Fibroblast of skin of scalp (primary cell): ENCODE measurements at regions not wholly inside any gene's neighbourhood (a gene's known extent, or its start where the extent isn't known, plus 50 kb on each side); places are given as distances from the start of the nearest gene placed in this dataset.

Source experiments
- DNase-seq: peaks from one replicate; pipeline ENCODE4 v3.0.0-alpha.2; 2013

DNA sequence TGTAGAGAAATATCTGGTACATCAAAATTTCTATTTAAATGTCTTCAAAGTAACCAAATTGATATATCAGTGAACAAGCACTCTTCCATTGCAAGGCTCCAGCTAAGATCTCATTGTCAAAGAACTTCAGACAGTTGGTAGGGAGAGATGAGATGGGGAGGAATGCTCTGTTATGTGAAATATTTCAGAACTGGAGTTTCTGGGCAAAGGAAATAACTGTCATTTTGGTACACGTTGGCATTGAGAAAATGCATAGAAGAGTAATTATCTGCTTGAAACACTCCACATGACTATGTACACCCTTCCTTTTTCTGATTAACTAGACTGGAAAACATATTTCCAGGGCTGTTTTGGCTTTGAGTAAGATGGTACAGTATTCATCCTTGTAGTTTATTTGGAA lies 297.5 kb upstream of the RASGRP1 start:
- peak; percentile 61 for DNase-seq

- no peak for DNase-seq
Measured at GRCh38 chr15:38863381-38863780, 298.8 kb upstream of the RASGRP1 start.

DNA sequence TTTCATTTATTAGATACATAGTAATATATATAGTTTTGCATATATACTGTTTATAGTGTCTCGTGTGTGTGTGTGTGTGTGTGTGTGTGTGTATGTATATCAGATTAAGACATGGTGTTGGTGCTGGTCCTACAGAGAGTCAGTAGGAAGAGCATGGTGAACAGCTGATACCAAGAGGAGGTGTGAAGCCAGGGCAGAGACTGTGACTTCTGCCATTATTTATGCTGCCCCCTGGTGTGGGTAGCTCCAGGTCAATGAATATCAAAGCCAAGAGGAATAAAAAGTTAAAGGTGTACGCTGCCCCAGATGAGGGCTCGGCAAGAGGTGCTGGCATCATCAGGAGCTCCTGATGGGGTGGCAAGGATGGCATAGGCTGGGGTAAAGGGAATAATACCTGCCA lies 299.5 kb upstream of the RASGRP1 start:
- DNase-seq, result peak; percentile 58

DNA sequence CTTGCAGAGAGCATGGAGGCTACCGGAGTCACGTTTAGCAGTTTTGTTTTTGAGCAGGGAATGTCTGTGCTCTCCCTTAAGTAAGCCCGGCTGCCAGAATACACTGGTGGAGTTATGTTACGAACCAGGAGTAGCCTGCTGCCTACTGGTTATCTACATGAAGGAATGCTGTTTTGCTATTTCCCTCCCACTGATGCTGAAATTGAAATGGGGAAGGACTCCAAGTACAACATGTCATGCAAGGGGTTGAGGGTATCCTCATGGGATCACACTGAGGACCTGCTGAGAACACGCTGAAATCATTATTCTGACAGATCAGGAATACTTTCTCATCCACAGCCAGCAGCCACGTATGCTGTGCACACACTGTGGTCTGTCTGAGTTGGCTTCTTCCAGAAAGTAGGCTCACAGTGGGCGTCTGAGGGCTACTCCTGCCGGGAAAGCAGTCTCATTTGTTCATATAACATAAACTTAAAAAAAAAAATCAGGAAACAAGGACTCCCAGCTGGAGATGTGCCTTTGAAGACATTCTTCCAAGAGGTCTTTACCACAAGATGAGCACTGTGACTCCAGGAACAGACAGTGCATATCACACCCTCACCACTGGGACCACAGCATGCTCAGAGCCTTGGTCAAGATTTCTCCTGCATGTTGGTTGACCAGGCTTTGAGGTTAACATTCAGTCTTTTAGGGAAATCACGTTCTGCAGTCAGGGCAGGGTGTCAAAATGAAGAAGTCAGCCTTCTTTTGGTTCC lies 300.4 kb upstream of the RASGRP1 start:
- DNase-seq, result peak; percentile 100

- DNase-seq, result peak; percentile 93
Measured at GRCh38 chr15:38867556-38867955, 302.9 kb upstream of the RASGRP1 start.

GRCh38 chr15:38868326-38869114 lies 303.9 kb upstream of the RASGRP1 start:
- DNase-seq, result peak; percentile 97

- DNase-seq, result no peak
Measured at GRCh38 chr15:38871638-38872037, 307.0 kb upstream of the RASGRP1 start.

DNA sequence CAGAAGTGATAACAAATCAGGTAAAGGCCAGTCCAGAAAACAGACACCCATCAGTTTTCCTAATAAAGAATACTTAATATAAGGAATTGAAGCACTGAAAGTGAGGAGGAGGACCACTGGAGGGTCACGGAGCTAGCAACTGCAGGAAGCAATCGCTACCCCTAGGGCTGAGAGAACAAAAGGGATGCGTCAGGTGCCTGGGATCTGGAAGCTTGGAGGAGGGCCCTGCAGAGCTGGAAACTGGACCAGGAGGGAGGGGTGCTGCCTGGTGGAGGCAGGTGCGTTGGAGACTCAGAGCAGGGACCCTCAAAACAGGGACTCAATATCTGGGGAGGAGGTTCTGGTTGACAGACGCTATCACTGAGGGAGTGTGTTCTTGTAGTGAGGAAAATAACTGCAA lies 308.1 kb upstream of the RASGRP1 start:
- DNase-seq, result no peak

- DNase-seq, result no peak
Measured at GRCh38 chr15:38873158-38873557, 308.5 kb upstream of the RASGRP1 start.

DNA sequence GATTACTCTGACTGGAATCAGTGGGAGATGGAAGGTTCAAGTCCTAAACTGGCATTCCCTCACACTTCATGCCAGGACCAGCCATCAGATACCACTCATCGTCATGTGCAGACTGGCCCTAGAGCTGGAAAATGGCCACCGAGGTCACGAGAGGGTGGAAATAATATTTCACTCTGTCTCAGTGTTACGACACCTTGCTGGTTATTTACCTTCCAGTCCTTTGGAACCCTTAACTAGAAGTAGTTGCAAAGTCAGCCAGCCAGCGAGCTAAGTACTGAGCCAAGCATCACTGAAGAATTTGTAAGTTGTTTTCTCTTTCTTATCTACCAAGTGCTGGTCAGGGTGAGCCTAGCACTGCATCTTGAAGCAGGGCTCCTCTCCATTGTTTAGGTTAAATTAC lies 309.9 kb upstream of the RASGRP1 start:
- DNase-seq, result no peak

DNA sequence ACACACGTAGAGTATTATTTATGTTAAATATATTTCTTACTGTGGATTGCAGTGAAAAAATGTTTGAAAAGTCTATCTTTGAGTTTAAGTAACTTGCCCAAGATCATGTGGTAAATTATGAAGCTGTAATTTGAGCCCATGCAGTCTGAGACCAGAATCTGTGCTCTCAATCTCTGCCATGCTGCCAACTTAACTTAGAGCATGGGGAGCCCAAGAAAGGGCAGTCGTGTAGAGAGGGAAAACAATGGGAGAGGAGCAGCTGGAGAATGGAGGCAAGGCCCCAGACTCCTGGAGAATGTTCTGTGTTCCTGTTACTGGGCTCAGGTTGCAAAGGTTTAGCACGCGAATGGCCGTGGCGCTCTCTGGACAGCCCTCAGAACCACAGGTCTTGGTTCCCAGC lies 311.6 kb upstream of the RASGRP1 start:
- no peak for DNase-seq

- no peak for DNase-seq
Measured at GRCh38 chr15:38876621-38877020, 312.0 kb upstream of the RASGRP1 start.

GRCh38 chr15:38877471-38877870 lies 312.9 kb upstream of the RASGRP1 start:
- no peak for DNase-seq

- no peak for DNase-seq
Measured at GRCh38 chr15:38878026-38878425, 313.4 kb upstream of the RASGRP1 start.

DNA sequence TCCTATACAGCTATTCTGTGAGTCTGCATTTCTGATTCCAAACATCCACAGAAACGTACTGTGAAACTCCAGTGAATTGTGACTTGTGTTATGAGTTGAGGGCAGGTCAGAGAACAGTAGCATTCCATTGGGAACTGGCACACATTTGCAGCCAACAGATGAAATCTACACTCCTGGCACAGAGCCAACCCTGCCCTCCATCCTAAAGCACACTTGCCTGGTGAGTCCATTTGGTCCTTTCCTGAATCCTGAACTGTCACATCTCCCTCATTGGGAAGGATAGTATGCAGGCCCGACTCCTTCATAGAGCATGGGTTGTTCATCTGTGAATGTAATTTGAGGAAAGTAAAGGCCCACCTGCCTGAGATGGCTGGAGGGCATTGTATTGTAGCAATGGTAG lies 314.3 kb upstream of the RASGRP1 start:
- DNase-seq, result no peak

GRCh38 chr15:38879909-38880471 lies 315.4 kb upstream of the RASGRP1 start:
- peak; percentile 63 for DNase-seq

- DNase-seq, result peak; percentile 78
Measured at GRCh38 chr15:38882221-38882620, 317.6 kb upstream of the RASGRP1 start.

DNA sequence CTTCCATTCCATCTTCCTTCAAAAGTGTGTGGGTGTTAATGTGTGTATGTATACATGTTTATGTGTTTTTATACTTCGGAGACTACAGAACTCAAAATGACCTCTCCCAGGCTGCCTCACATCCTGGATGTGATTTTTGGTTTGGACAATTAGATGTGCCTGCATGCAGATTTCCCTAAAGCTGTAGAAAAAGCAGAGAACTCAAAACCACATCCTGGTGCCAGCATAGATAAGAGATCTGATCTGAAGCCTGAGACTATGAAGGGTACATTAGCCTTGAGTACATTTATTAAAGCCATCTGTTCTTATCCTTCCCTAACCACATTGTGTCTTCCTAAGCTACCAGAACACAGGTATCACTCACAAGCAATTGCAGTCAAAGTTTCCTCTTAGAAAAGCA lies 319.4 kb upstream of the RASGRP1 start:
- no peak for DNase-seq

DNA sequence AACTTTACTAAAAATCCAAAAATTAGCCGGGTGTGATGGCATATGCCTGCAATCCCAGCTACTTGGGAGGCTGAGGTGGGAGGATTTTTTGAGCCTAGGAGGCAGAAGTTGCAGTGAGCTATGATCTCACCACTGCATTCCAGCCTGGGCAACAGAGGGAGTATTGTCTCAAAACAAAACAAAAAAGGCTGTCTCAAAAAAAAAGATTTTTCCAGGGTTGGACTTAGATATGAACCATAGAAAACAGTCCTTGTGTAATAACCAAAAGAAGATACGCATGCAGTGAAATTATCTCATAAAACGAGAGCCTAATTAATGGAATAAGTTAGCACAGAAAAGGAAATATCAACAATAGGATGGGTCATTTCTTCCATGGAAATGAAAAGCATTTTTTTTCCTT lies 320.4 kb upstream of the RASGRP1 start:
- DNase-seq, result peak; percentile 85

- DNase-seq, result peak; percentile 69
Measured at GRCh38 chr15:38885471-38885952, 320.9 kb upstream of the RASGRP1 start.

DNA sequence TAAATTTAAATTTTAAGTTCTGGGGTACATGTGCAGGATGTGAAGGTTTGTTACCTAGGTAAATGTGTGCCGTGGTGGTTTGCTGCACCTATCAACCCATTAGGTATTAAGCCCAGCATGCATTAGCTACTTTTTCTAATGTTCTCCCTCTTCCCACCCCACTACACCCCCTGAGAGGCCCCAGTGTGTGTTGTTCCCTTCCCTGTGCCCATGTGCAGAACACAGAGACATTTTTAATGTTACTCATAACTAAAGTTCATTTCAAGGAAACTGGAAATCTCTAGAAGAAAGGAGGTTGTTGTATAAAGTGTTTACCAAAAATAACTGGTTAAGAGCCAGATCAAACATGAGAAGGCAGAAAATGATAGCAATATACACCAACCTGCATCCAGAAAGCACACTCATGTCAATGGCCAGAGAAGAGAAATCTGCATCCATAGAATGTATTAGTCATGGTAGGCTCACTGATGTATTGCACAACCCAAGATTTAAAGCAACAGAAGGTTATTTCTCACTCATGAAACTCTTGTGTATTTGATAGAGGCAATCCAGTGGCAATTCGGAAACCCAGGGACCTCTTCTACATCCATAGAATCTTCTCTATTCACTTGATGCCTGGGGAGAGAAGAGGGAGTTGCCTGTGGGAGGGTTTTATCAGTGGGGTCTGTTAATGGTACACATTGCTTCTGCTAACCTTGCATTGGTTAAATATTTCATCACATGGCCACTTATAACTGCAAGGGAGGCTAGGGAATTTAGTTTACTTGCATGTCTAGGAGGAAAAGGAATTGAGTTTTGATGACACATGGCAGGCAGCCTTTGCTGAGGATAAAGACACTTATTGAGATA lies 321.9 kb upstream of the RASGRP1 start:
- peak; percentile 92 for DNase-seq

GRCh38 chr15:38888701-38889221 lies 324.1 kb upstream of the RASGRP1 start:
- no peak for DNase-seq
